GM23248 (cell line): ENCODE measurements at regions not wholly inside any gene's neighbourhood (a gene's known extent, or its start where the extent isn't known, plus 50 kb on each side); places are given as distances from the start of the nearest gene placed in this dataset.

Experiments
- DNase-seq: peaks from one replicate; pipeline ENCODE4 v3.0.0-alpha.2; 2015
- H2AFZ ChIP-seq: fragments of 200-600 bp; sonication (generic); 2 replicates; pipeline ENCODE4 v1.6.1; 2016; ENCODE audit warnings: antibody characterized with exemption
- H3F3A ChIP-seq: fragments of 200-600 bp; sonication (generic); 2 replicates; pipeline ENCODE4 v1.6.1; 2016; ENCODE audit warnings: mild to moderate bottlenecking, antibody characterized with exemption, mixed run types; ENCODE audit not compliant: insufficient read depth
- H3K27ac ChIP-seq: fragments of 200-600 bp; sonication (generic); 2 replicates; pipeline ENCODE4 v1.5.1; 2016; ENCODE audit warnings: mild to moderate bottlenecking
- H3K27me3 ChIP-seq: fragments of 200-600 bp; sonication (generic); replicated peaks from 2 replicates; pipeline ENCODE4 v1.6.1; 2016; ENCODE audit warnings: mild to moderate bottlenecking; ENCODE audit not compliant: insufficient read depth
- H3K36me3 ChIP-seq: fragments of 200-600 bp; sonication (generic); 2 replicates; pipeline ENCODE4 v1.6.1; 2016; ENCODE audit warnings: low read depth, mild to moderate bottlenecking
- H3K4me1 ChIP-seq: fragments of 200-600 bp; sonication (generic); 2 replicates; pipeline ENCODE4 v1.6.1; 2016; ENCODE audit warnings: mild to moderate bottlenecking; ENCODE audit not compliant: insufficient read depth
- H3K4me2 ChIP-seq: fragments of 200-600 bp; sonication (generic); one replicate; pipeline ENCODE4 v1.6.1; 2016; ENCODE audit warnings: mild to moderate bottlenecking; ENCODE audit not compliant: unreplicated experiment
- H3K4me3 ChIP-seq: fragments of 200-600 bp; sonication (generic); 2 replicates; pipeline ENCODE4 v1.5.1; 2016; ENCODE audit warnings: mild to moderate bottlenecking
- H3K79me2 ChIP-seq: fragments of 200-600 bp; sonication (generic); 2 replicates; pipeline ENCODE4 v1.6.1; 2016; ENCODE audit warnings: mild to moderate bottlenecking; ENCODE audit not compliant: insufficient read depth
- H3K9ac ChIP-seq: fragments of 200-600 bp; sonication (generic); 2 replicates; pipeline ENCODE4 v1.6.1; 2016; ENCODE audit warnings: mild to moderate bottlenecking
- H3K9me2 ChIP-seq: fragments of 200-600 bp; sonication (generic); 2 replicates; pipeline ENCODE4 v1.6.1; 2016; ENCODE audit warnings: mixed run types, mild to moderate bottlenecking, moderate library complexity; ENCODE audit not compliant: insufficient read depth
- H3K9me3 ChIP-seq: fragments of 200-600 bp; sonication (generic); one replicate; pipeline ENCODE4 v1.6.1; 2017; ENCODE audit warnings: low read depth
- H4K20me1 ChIP-seq: fragments of 200-600 bp; sonication (generic); 2 replicates; pipeline ENCODE4 v1.6.0; 2016; ENCODE audit not compliant: insufficient read depth
- EZH2 ChIP-seq: fragments of 200-600 bp; sonication (generic); IDR thresholded peaks from 2 replicates; pipeline ENCODE4 v1.6.1; 2018; ENCODE audit warnings: antibody characterized with exemption, mild to moderate bottlenecking; ENCODE audit not compliant: insufficient read depth, poor library complexity, severe bottlenecking
- EZH2phosphoT487 ChIP-seq: fragments of 200-600 bp; sonication (generic); IDR thresholded peaks from 2 replicates; pipeline ENCODE4 v1.6.1; 2018; ENCODE audit warnings: antibody characterized with exemption, moderate library complexity, mild to moderate bottlenecking, low read depth; ENCODE audit not compliant: insufficient read depth
- WGBS, 2 experiments: methylation state at CpG; one replicate each; pipeline ENCODE4 v1.1.6; 2015 to 2017; ENCODE audit warnings: low lambda C conversion rate in 2 of 2, low coverage in 1 of 2; ENCODE audit errors: missing lambda C conversion rate in 2 of 2; 5-methylcytosine and 5-hydroxymethylcytosine counted together
- in situ Hi-C: fragments of 300-500 bp; cut with MboI; formaldehyde crosslinking; loops from 2 replicates; pipeline ENCODE4 v1.15.0; 2020

- in situ Hi-C loops: no loop called here
- H3K9ac ChIP-seq: no peak overlapping the region
- H3K36me3 ChIP-seq: no peaks in the 10 kb centered on the region
- no peaks in the 10 kb centered on the region for H3K27me3 ChIP-seq
- no peaks in the 10 kb centered on the region for H3K79me2 ChIP-seq
- no peaks in the 10 kb centered on the region for H3K9me3 ChIP-seq
- H2AFZ ChIP-seq: no peak overlapping the region
- H3K27ac ChIP-seq: no peak overlapping the region
- peak; percentile 10 for DNase-seq
- no peaks in the 10 kb centered on the region for H4K20me1 ChIP-seq
- no peaks in the 10 kb centered on the region for H3K9me2 ChIP-seq
- no peaks in the 10 kb centered on the region for H3K4me1 ChIP-seq
- TF ChIP-seq EZH2phosphoT487: no peak
- no peak for TF ChIP-seq EZH2
- H3F3A ChIP-seq: no peaks in the 10 kb centered on the region
- no peak overlapping the region for H3K4me3 ChIP-seq
- no peak overlapping the region for H3K4me2 ChIP-seq
These were observed 303.0 kb upstream of the PLD5 start for GRCh38 chr1:242827538-242827937.

GRCh38 chr1:242826701-242827336 is 302.3 kb upstream of the PLD5 start:
- H3K4me2 ChIP-seq: no peak overlapping the region
- peak; percentile 0 for DNase-seq
- TF ChIP-seq EZH2phosphoT487: no peak
- no peak for TF ChIP-seq EZH2

GRCh38 chr1:242824435-242824834 is 299.9 kb upstream of the PLD5 start:
- Histone ChIP-seq H2AFZ (no peak overlapping the region), H3K9ac (no peak overlapping the region), H3K4me1 (no peaks in the 10 kb centered on the region), H4K20me1 (no peaks in the 10 kb centered on the region), H3K9me3 (no peaks in the 10 kb centered on the region), H3F3A (no peaks in the 10 kb centered on the region), H3K4me2 (no peak overlapping the region), H3K27ac (no peak overlapping the region), H3K4me3 (no peak overlapping the region), H3K36me3 (no peaks in the 10 kb centered on the region), H3K79me2 (no peaks in the 10 kb centered on the region), H3K27me3 (no peaks in the 10 kb centered on the region), H3K9me2 (no peaks in the 10 kb centered on the region)
- TF ChIP-seq EZH2 (no peak), EZH2phosphoT487 (no peak)
- in situ Hi-C loops: no loop called here
- WGBS, 2 experiments: 14% methylated on average over 4 of the region's 4 CpGs
- DNase-seq: no peak

More at GRCh38 chr1:242826701-242827336, 302.3 kb upstream of the PLD5 start:
- Histone ChIP-seq H3K79me2 (no peaks in the 10 kb centered on the region), H3K27me3 (no peaks in the 10 kb centered on the region), H2AFZ (no peak overlapping the region), H3K9me2 (no peaks in the 10 kb centered on the region), H3K36me3 (no peaks in the 10 kb centered on the region), H3K4me3 (no peak overlapping the region), H3F3A (no peaks in the 10 kb centered on the region), H4K20me1 (no peaks in the 10 kb centered on the region), H3K4me1 (no peaks in the 10 kb centered on the region), H3K27ac (no peak overlapping the region), H3K9ac (no peak overlapping the region), H3K9me3 (no peaks in the 10 kb centered on the region)
- in situ Hi-C loops: no loop called here
- WGBS, 2 experiments: 0% methylated on average over 6 of the region's 6 CpGs

- H3K4me1 ChIP-seq: no peaks in the 10 kb centered on the region
- no peak overlapping the region for H3K4me2 ChIP-seq
- no peak overlapping the region for H3K4me3 ChIP-seq
- H3K9me2 ChIP-seq: no peaks in the 10 kb centered on the region
- TF ChIP-seq EZH2phosphoT487 (no peak), EZH2 (no peak)
- 9 to 10% methylated on average over 5 of the region's 5 CpGs for WGBS, 2 experiments
- no peak for DNase-seq
- H3K9me3 ChIP-seq: no peaks in the 10 kb centered on the region
- H3K9ac ChIP-seq: no peak overlapping the region
- H2AFZ ChIP-seq: no peak overlapping the region
- no peaks in the 10 kb centered on the region for H3F3A ChIP-seq
- in situ Hi-C loops: no loop called here
- no peak overlapping the region for H3K27ac ChIP-seq
- H4K20me1 ChIP-seq: no peaks in the 10 kb centered on the region
- H3K27me3 ChIP-seq: no peaks in the 10 kb centered on the region
- H3K79me2 ChIP-seq: no peaks in the 10 kb centered on the region
- H3K36me3 ChIP-seq: no peaks in the 10 kb centered on the region
These were observed 289.1 kb upstream of the PLD5 start for GRCh38 chr1:242813490-242814091.
